Esophagus muscularis mucosa (tissue), 4 donors: ENCODE measurements at regions not wholly inside any gene's neighbourhood (a gene's known extent, or its start where the extent isn't known, plus 50 kb on each side); places are given as distances from the start of the nearest gene placed in this dataset.

Experiments
- DNase-seq: peaks from one replicate; pipeline ENCODE4 v3.0.0-alpha.2; 2017; ENCODE audit errors: extremely low spot score
- H3K27ac ChIP-seq, 4 donors: fragments of 200-600 bp; sonication (generic); replicated peaks in 1 of 4; 1 replicate in 3 of 4; 2 replicates in 1 of 4; pipeline ENCODE4 v1.5.1; 2016 to 2019; ENCODE audit warnings: mild to moderate bottlenecking in 1 of 4
- H3K27me3 ChIP-seq, 4 donors: fragments of 200-600 bp; sonication (generic); one replicate each; pipeline versions ENCODE4 v1.5.1 to v1.6.0; 2016 to 2019
- H3K36me3 ChIP-seq, 4 donors: fragments of 200-600 bp; sonication (generic); one replicate each; pipeline ENCODE4 v1.5.1; 2016 to 2019
- H3K4me1 ChIP-seq, 4 donors: fragments of 200-600 bp; sonication (generic); one replicate each; pipeline ENCODE4 v1.5.1; 2016 to 2019
- H3K4me3 ChIP-seq, 4 donors: fragments of 200-600 bp; sonication (generic); 1 replicate in 2 of 4; 2 replicates in 2 of 4; pipeline ENCODE4 v1.5.1; 2016 to 2019; ENCODE audit warnings: mild to moderate bottlenecking in 4 of 4, moderate library complexity in 1 of 4
- H3K9me3 ChIP-seq, 4 donors: fragments of 200-600 bp; sonication (generic); 1 replicate in 3 of 4; 2 replicates in 1 of 4; pipeline ENCODE4 v1.5.1; 2016 to 2019
- CTCF ChIP-seq, 3 experiments: fragments of 200-600 bp in 2 of 3; fragments of 450-650 bp in 1 of 3; sonication (generic) in 2 of 3; IDR thresholded peaks; one replicate each; pipeline ENCODE4 v1.5.1; 2017 to 2019; ENCODE audit warnings: antibody characterized with exemption in 3 of 3, mild to moderate bottlenecking in 2 of 3, moderate library complexity in 1 of 3
- EP300 ChIP-seq: sonication (generic); formaldehyde crosslinking; IDR thresholded peaks from one replicate; pipeline ENCODE4 v1.6.1; 2017; ENCODE audit warnings: antibody characterized with exemption
- POLR2A ChIP-seq: fragments of 450-650 bp; IDR thresholded peaks from one replicate; pipeline ENCODE4 v1.6.1; 2017; ENCODE audit warnings: antibody characterized with exemption, moderate library complexity, mild to moderate bottlenecking, low read depth
- POLR2AphosphoS5 ChIP-seq, 2 donors: sonication (generic); formaldehyde crosslinking; IDR thresholded peaks; one replicate each; pipeline ENCODE4 v1.6.1; 2017; ENCODE audit warnings: antibody characterized with exemption in 2 of 2
- WGBS: methylation state at CpG from one replicate; pipeline ENCODE4 v1.1.5; 2018; 5-methylcytosine and 5-hydroxymethylcytosine counted together
- intact Hi-C: fragments of 100-400 bp; cut with DNase I; formaldehyde crosslinking; loops from one replicate; pipeline ENCODE4 v1.15.1; 2023

- Histone ChIP-seq H3K4me3 (no peak overlapping the region), H3K4me1 (peaks cover 0 to 13% (median 6%) of the 10 kb centered on the region in 4 donors), H3K9me3 (no peaks in the 10 kb centered on the region), H3K27me3 (no peaks in the 10 kb centered on the region), H3K36me3 (no peaks in the 10 kb centered on the region), H3K27ac (no peak overlapping the region)
- no peak for DNase-seq
- WGBS: 80% methylated on average over 1 of the region's 1 CpG
- intact Hi-C loops: loop anchor here (10.0 kb wide), 2 partner anchors 730 to 1120 kb away; no protein-coding TSS in a partner anchor
- no peak for TF ChIP-seq CTCF (IDR thresholded peaks at IDR 0.05)
- TF ChIP-seq EP300: no peak
- TF ChIP-seq POLR2A: no peak
- TF ChIP-seq POLR2AphosphoS5 (IDR thresholded peaks at IDR 0.05): no peak
These were observed 156.1 kb downstream of the DIO2 start for GRCh38 chr14:80055226-80055625.

- 85% methylated on average over 3 of the region's 3 CpGs for WGBS
- no peak overlapping the region for H3K4me3 ChIP-seq
- intact Hi-C loops: loop anchor here (10.0 kb wide), 2 partner anchors 731 to 1119 kb away; no protein-coding TSS in a partner anchor
- no peak for DNase-seq
- H3K27me3 ChIP-seq: no peaks in the 10 kb centered on the region
- H3K4me1 ChIP-seq: peaks cover 0 to 13% (median 6%) of the 10 kb centered on the region in 4 donors
- TF ChIP-seq POLR2A (no peak), POLR2AphosphoS5 (IDR thresholded peaks at IDR 0.05) (no peak), CTCF (IDR thresholded peaks at IDR 0.05) (no peak), EP300 (no peak)
- no peak overlapping the region for H3K27ac ChIP-seq
- no peaks in the 10 kb centered on the region for H3K36me3 ChIP-seq
- no peaks in the 10 kb centered on the region for H3K9me3 ChIP-seq
These were observed 157.3 kb downstream of the DIO2 start for GRCh38 chr14:80054020-80054419.

GRCh38 chr14:80049055-80049454, 162.2 kb downstream of the DIO2 start:
- no peaks in the 10 kb centered on the region for H3K27me3 ChIP-seq
- no peaks in the 10 kb centered on the region for H3K4me1 ChIP-seq
- H3K4me3 ChIP-seq: no peak overlapping the region
- WGBS: 89% methylated on average over 2 of the region's 2 CpGs
- no peak for DNase-seq
- intact Hi-C loops: no loop called here
- TF ChIP-seq CTCF (IDR thresholded peaks at IDR 0.05) (no peak), POLR2A (no peak), POLR2AphosphoS5 (IDR thresholded peaks at IDR 0.05) (no peak), EP300 (no peak)
- no peak overlapping the region for H3K27ac ChIP-seq
- no peaks in the 10 kb centered on the region for H3K36me3 ChIP-seq
- no peaks in the 10 kb centered on the region for H3K9me3 ChIP-seq

GRCh38 chr14:80047761-80048160, 163.5 kb downstream of the DIO2 start:
- WGBS: 63% methylated on average over 3 of the region's 3 CpGs
- intact Hi-C loops: no loop called here

More at GRCh38 chr14:80047761-80048160, 163.5 kb downstream of the DIO2 start:
- no peak for TF ChIP-seq POLR2AphosphoS5 (IDR thresholded peaks at IDR 0.05)
- TF ChIP-seq CTCF (IDR thresholded peaks at IDR 0.05): no peak
- H3K4me3 ChIP-seq: no peak overlapping the region
- no peaks in the 10 kb centered on the region for H3K9me3 ChIP-seq
- H3K36me3 ChIP-seq: no peaks in the 10 kb centered on the region
- no peak for DNase-seq
- H3K4me1 ChIP-seq: no peaks in the 10 kb centered on the region
- H3K27ac ChIP-seq: no peak overlapping the region
- H3K27me3 ChIP-seq: no peaks in the 10 kb centered on the region
